Muscle of leg (tissue), 3 donors: ENCODE measurements at regions not wholly inside any gene's neighbourhood (a gene's known extent, or its start where the extent isn't known, plus 50 kb on each side); places are given as distances from the start of the nearest gene placed in this dataset.

Source experiments
- DNase-seq: peaks from one replicate; pipeline ENCODE4 v3.0.0; 2013
- H3K27ac ChIP-seq: one replicate; pipeline ENCODE4 v1.5.1; 2013; ENCODE audit warnings: mild to moderate bottlenecking, low read length, control low read depth
- H3K27me3 ChIP-seq: one replicate; pipeline ENCODE4 v1.6.1; 2013; ENCODE audit warnings: low read length; ENCODE audit not compliant: control insufficient read depth, insufficient read depth
- H3K36me3 ChIP-seq: one replicate; pipeline ENCODE4 v1.6.1; 2013; ENCODE audit warnings: low read length; ENCODE audit not compliant: control insufficient read depth, insufficient read depth
- H3K4me1 ChIP-seq: one replicate; pipeline ENCODE4 v1.6.1; 2013; ENCODE audit warnings: low read length; ENCODE audit not compliant: control insufficient read depth, insufficient read depth
- H3K4me3 ChIP-seq: one replicate; pipeline ENCODE4 v1.5.1; 2013; ENCODE audit warnings: low read length, control low read depth
- H3K9me3 ChIP-seq: replicated peaks from 2 replicates; pipeline ENCODE4 v1.6.1; 2013; ENCODE audit warnings: low read depth, low read length; ENCODE audit not compliant: control insufficient read depth
- WGBS: methylation state at CpG from one replicate; pipeline ENCODE4 v1.1.5; 2013; ENCODE audit warnings: missing lambda C conversion rate; ENCODE audit not compliant: insufficient coverage; 5-methylcytosine and 5-hydroxymethylcytosine counted together

GRCh38 chr14:26395726-26396125 is 202.1 kb downstream of the NOVA1 start:
- Histone ChIP-seq H3K36me3 (no peaks in the 10 kb centered on the region), H3K4me1 (no peaks in the 10 kb centered on the region), H3K27ac (no peak overlapping the region), H3K27me3 (no peaks in the 10 kb centered on the region), H3K9me3 (no peaks in the 10 kb centered on the region), H3K4me3 (no peak overlapping the region)
- WGBS: no CpG with 5 or more reads among the region's 1 CpG
- no peak for DNase-seq

GRCh38 chr14:26394150-26394810 is 203.6 kb downstream of the NOVA1 start:
- Histone ChIP-seq H3K27me3 (no peaks in the 10 kb centered on the region), H3K36me3 (no peaks in the 10 kb centered on the region), H3K27ac (no peak overlapping the region), H3K9me3 (no peaks in the 10 kb centered on the region), H3K4me1 (no peaks in the 10 kb centered on the region), H3K4me3 (no peak overlapping the region)
- 75% methylated on average over 2 of the region's 4 CpGs for WGBS
- DNase-seq: peak; percentile 14

GRCh38 chr14:26392498-26392897 is 205.3 kb downstream of the NOVA1 start:
- Histone ChIP-seq H3K4me1 (no peaks in the 10 kb centered on the region), H3K9me3 (no peaks in the 10 kb centered on the region), H3K27me3 (no peaks in the 10 kb centered on the region), H3K4me3 (no peak overlapping the region), H3K27ac (no peak overlapping the region), H3K36me3 (no peaks in the 10 kb centered on the region)
- 75% methylated on average over 6 of the region's 7 CpGs for WGBS
- no peak for DNase-seq

- Histone ChIP-seq H3K4me3 (no peak overlapping the region), H3K4me1 (no peaks in the 10 kb centered on the region), H3K27me3 (no peaks in the 10 kb centered on the region), H3K27ac (no peak overlapping the region), H3K9me3 (no peaks in the 10 kb centered on the region), H3K36me3 (no peaks in the 10 kb centered on the region)
- DNase-seq: peak; percentile 77
- no CpG with 5 or more reads among the region's 2 CpGs for WGBS
These were observed 208.0 kb downstream of the NOVA1 start for GRCh38 chr14:26389646-26390508.

GRCh38 chr14:26385310-26385709 is 212.5 kb downstream of the NOVA1 start:
- Histone ChIP-seq H3K4me3 (no peak overlapping the region), H3K27me3 (no peaks in the 10 kb centered on the region), H3K36me3 (no peaks in the 10 kb centered on the region), H3K27ac (no peak overlapping the region), H3K9me3 (no peaks in the 10 kb centered on the region), H3K4me1 (no peaks in the 10 kb centered on the region)
- no CpG with 5 or more reads among the region's 3 CpGs for WGBS
- DNase-seq: no peak

GRCh38 chr14:26382901-26383685 is 214.7 kb downstream of the NOVA1 start:
- no peak overlapping the region for H3K4me3 ChIP-seq
- DNase-seq: no peak
- no peak overlapping the region for H3K27ac ChIP-seq
- H3K36me3 ChIP-seq: no peaks in the 10 kb centered on the region
- WGBS: 100% methylated on average over 1 of the region's 6 CpGs
- no peaks in the 10 kb centered on the region for H3K9me3 ChIP-seq
- H3K4me1 ChIP-seq: no peaks in the 10 kb centered on the region
- no peaks in the 10 kb centered on the region for H3K27me3 ChIP-seq

- no peak overlapping the region for H3K4me3 ChIP-seq
- no peaks in the 10 kb centered on the region for H3K27me3 ChIP-seq
- no peak overlapping the region for H3K27ac ChIP-seq
- H3K36me3 ChIP-seq: no peaks in the 10 kb centered on the region
- no peaks in the 10 kb centered on the region for H3K4me1 ChIP-seq
- no peak for DNase-seq
- no peaks in the 10 kb centered on the region for H3K9me3 ChIP-seq
- WGBS: no CpG with 5 or more reads among the region's 2 CpGs
These were observed 216.4 kb downstream of the NOVA1 start for GRCh38 chr14:26381405-26381804.

GRCh38 chr14:26380637-26381036 is 217.2 kb downstream of the NOVA1 start:
- H3K4me1 ChIP-seq: no peaks in the 10 kb centered on the region
- no peak for DNase-seq
- H3K9me3 ChIP-seq: no peaks in the 10 kb centered on the region
- H3K4me3 ChIP-seq: no peak overlapping the region
- no peaks in the 10 kb centered on the region for H3K36me3 ChIP-seq
- no peak overlapping the region for H3K27ac ChIP-seq
- 89% methylated on average over 1 of the region's 1 CpG for WGBS
- no peaks in the 10 kb centered on the region for H3K27me3 ChIP-seq

GRCh38 chr14:26379951-26380350 is 217.9 kb downstream of the NOVA1 start:
- DNase-seq: no peak
- no peaks in the 10 kb centered on the region for H3K27me3 ChIP-seq
- no peaks in the 10 kb centered on the region for H3K4me1 ChIP-seq
- H3K9me3 ChIP-seq: no peaks in the 10 kb centered on the region
- H3K27ac ChIP-seq: no peak overlapping the region
- WGBS: no CpG with 5 or more reads among the region's 1 CpG
- no peaks in the 10 kb centered on the region for H3K36me3 ChIP-seq
- H3K4me3 ChIP-seq: no peak overlapping the region

- Histone ChIP-seq H3K4me1 (no peaks in the 10 kb centered on the region), H3K27me3 (no peaks in the 10 kb centered on the region), H3K36me3 (no peaks in the 10 kb centered on the region), H3K27ac (no peak overlapping the region), H3K9me3 (no peaks in the 10 kb centered on the region), H3K4me3 (no peak overlapping the region)
- no peak for DNase-seq
- WGBS: 100% methylated on average over 2 of the region's 5 CpGs
These were observed 220.7 kb downstream of the NOVA1 start for GRCh38 chr14:26377150-26377549.
